ENCODE measurements at regions not wholly inside any gene's neighbourhood (a gene's known extent, or its start where the extent isn't known, plus 50 kb on each side); places are given as distances from the start of the nearest gene placed in this dataset.
"Not testable (repeated sequence)": the region's sequence is repeated elsewhere in the genome, so short reads cannot be mapped to it uniquely, and the experiment has no call there.

GRCh38 chr13:39893808-39894207, 238.3 kb downstream of the COG6 start:
- DNase-seq (ENCODE audit: low spot score) = no peak

- DNase-seq (ENCODE audit: low spot score) = no peak
Observed at GRCh38 chr13:39894586-39894985, 239.1 kb downstream of the COG6 start.

- no peak for DNase-seq (ENCODE audit: low spot score)
Observed at GRCh38 chr13:39895254-39895653, 239.8 kb downstream of the COG6 start.

- no peak for DNase-seq (ENCODE audit: low spot score)
Observed at GRCh38 chr13:39897636-39898035, 242.2 kb downstream of the COG6 start.

GRCh38 chr13:39900106-39900750, 244.8 kb downstream of the COG6 start:
- no peak for DNase-seq (ENCODE audit: low spot score)

GRCh38 chr13:39904959-39905358, 249.5 kb downstream of the COG6 start:
- no peak for DNase-seq (ENCODE audit: low spot score)

GRCh38 chr13:39909634-39910033, 254.2 kb downstream of the COG6 start:
- no peak for DNase-seq (ENCODE audit: low spot score)

- no peak for DNase-seq (ENCODE audit: low spot score)
Observed at GRCh38 chr13:39910041-39910440, 254.6 kb downstream of the COG6 start.

GRCh38 chr13:39910833-39911232, 255.4 kb downstream of the COG6 start:
- no peak for DNase-seq (ENCODE audit: low spot score)

GRCh38 chr13:39913339-39913738, 257.9 kb downstream of the COG6 start:
- DNase-seq (ENCODE audit: low spot score) = no peak

- DNase-seq (ENCODE audit: low spot score) = no peak
Observed at GRCh38 chr13:39913928-39914327, 258.5 kb downstream of the COG6 start.

- DNase-seq (ENCODE audit: low spot score) = no peak
Observed at GRCh38 chr13:39915418-39915817, 260.0 kb downstream of the COG6 start.

- no peak for DNase-seq (ENCODE audit: low spot score)
Observed at GRCh38 chr13:39916330-39916729, 260.9 kb downstream of the COG6 start.

- no peak for DNase-seq (ENCODE audit: low spot score)
Observed at GRCh38 chr13:39918620-39919236, 263.3 kb downstream of the COG6 start.

GRCh38 chr13:39920613-39921012, 265.2 kb downstream of the COG6 start:
- DNase-seq (ENCODE audit: low spot score) = no peak

- no peak for DNase-seq (ENCODE audit: low spot score)
Observed at GRCh38 chr13:39926345-39926744, 270.9 kb downstream of the COG6 start.

GRCh38 chr13:39928261-39928660, 272.8 kb downstream of the COG6 start:
- no peak for DNase-seq (ENCODE audit: low spot score)

- no peak for DNase-seq (ENCODE audit: low spot score)
Observed at GRCh38 chr13:39929583-39929982, 274.1 kb downstream of the COG6 start.

- DNase-seq (ENCODE audit: low spot score) = no peak
Observed at GRCh38 chr13:39930060-39930459, 274.6 kb downstream of the COG6 start.

- DNase-seq (ENCODE audit: low spot score) = no peak
Observed at GRCh38 chr13:39930544-39931444, 275.3 kb downstream of the COG6 start.

GRCh38 chr13:39931505-39931904, 276.0 kb downstream of the COG6 start:
- DNase-seq (ENCODE audit: low spot score) = no peak

GRCh38 chr13:39932514-39932913, 277.1 kb downstream of the COG6 start:
- not testable (repeated sequence) for DNase-seq (ENCODE audit: low spot score)

GRCh38 chr13:39935155-39935554, 279.7 kb downstream of the COG6 start:
- no peak for DNase-seq (ENCODE audit: low spot score)
